NCI-H345 treated with DMSO at 0.1 percent for 48 hours (cell line): ENCODE measurements at regions not wholly inside any gene's neighbourhood (a gene's known extent, or its start where the extent isn't known, plus 50 kb on each side); places are given as distances from the start of the nearest gene placed in this dataset.
A peak's percentile ranks its signal among the peaks of the same experiment; 100 is the strongest.
"Not testable (repeated sequence)": the region's sequence is repeated elsewhere in the genome, so short reads cannot be mapped to it uniquely, and the experiment has no call there.

Source experiments
- DNase-seq: peaks from one replicate; lab custom pipeline; 2025; ENCODE audit not compliant: unreplicated experiment; lab: John Stamatoyannopoulos, UW

DNA sequence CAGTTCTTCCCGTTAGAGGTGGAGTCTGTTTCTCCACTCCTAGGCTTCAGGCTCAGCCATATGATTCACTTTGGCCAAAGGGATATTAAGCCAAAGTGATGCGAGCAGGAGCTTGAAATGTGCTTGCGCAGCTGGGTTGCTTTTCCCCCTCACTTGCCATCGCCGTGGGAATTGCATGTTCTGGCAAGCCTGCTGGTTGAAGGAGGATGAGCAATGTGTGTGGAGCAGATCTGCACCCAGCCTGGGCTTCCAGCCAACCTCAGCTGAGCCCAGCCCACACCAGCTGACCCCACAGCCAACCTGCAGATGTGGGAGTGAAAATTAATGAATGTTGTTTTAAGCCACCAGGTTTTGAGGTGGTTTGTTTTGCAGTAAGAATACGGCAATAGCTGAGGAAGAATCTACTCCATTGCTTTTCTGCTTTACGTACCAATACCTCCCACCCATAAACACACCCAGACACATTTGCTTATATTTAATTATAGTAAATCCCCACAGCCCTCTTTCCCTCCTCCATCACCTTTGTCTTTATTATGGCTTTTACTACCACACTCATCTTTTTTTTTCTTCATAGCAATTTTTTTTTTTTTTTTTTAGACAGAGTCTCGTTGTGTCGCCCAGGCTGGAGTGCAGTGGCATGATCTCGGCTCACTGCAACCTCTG lies 132.8 kb upstream of the FUNDC1 start:
- peak; percentile 60 for DNase-seq

DNA sequence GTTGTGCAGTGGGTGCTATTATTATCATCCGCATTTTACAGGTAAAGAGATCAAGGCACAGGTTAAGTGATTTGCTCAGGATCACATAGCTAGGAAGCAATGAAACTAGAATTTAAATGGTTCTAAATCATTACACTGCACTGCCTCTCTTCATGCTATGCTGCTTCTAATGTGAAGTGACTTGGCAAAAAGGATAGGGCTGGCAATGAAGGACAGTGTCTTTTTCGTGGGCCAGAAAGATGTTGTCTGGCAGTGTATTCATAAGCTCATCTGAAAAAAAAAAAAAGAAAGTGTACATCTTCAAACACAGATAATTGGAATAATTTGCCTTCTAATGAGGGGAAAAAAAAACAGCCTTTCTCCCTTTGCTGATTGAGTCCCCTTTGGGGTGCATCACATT lies 132.2 kb upstream of the FUNDC1 start:
- DNase-seq = no peak

DNA sequence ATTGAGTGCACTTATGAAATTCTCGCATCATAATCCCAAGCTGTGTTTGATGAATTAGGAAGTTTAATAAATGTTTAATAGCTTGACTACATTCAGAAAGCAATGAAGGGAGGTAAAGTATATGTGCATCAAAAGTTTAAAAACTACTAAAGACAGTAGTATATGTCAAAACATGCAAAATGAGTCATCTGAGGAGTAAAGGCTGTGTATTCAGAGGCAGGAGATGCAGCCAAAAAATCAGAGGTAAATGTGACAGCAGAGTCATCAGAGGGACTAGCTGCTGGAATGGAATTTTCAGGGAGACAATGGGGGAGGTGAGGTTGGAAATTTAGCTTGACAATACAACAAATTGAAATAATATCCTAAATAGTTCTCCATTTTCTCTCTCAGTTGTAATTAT lies 127.0 kb upstream of the FUNDC1 start:
- DNase-seq = no peak

DNA sequence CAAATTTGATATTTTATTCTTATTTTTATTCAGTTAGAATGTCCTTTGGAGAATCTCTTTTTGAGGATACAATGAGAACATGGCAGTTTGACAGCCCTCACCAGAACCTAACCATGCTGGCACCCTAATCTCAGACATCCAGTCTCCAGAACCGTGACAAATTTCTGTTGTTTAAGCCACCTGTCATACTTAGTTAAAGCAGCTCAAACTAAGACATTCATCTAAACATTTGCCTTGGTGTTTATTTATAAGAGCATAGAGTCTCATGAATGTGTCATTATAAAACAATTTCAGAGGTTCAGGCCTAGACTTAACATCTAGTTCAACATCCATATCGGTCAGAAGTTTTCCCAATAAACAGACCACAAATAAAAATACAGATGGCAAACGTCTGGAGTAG lies 125.1 kb upstream of the FUNDC1 start:
- DNase-seq = no peak

DNA sequence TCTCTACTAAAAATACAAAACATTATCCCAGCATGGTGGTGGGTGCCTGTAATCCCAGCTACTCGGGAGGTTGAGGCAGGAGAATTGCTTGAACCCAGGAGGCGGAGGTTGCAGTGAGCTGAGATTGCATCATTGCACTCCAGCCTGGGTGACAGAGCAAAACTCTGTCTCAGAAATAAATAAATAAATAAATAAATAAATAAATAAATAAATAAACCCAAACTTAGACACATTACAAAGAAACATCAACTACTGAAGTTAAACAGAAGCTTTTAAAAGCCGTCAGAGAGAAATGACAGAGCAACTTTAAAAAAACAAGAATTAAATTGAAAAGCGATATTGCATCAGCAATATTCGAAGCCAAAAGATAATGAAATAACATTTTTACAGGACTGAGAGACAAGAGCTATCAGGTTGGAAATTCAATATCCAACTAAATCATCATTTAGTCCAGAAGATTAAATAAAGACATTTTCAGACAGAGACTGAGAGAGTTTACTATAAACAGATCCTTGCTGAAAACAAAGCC lies 115.1 kb upstream of the FUNDC1 start:
- not testable (repeated sequence) for DNase-seq

DNA sequence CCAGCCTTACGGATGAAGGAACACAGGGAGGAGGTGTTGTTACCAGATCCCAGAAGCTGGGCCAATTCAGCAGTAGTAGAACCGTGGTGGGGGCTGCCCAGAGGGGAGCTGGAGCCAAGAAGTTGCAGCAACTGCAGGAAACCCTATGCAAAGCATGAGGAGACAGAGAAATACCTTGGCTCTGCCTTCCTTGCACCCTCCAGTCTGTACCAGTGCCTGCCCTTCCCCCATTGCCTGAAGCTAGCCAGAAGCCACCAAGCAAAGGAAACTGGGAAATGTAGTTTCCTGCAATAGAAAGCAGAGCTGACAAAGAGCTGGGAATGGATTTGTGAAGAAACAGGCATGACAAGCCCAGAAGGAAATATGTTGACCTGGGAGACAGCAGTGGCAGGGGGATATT lies 108.7 kb upstream of the FUNDC1 start:
- DNase-seq = no peak

DNA sequence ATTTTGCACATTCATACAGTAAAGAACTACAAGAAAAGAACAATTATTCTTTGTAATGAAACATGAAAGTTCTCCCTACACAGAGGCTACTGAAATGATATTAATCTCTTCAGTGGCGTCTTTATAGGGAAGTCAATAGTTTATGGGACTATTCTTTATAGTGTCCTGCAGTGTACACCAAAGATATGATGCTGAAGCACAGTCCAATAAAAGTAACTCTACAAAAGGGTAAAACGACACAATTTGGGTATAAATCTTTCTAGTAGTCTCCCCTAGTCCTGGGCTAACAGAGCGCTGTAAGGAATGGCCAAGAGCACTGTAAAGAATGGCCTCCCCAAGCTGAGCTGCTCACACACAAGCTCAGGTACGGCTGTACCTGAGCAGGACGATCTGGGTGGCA lies 101.1 kb upstream of the FUNDC1 start:
- DNase-seq = no peak

DNA sequence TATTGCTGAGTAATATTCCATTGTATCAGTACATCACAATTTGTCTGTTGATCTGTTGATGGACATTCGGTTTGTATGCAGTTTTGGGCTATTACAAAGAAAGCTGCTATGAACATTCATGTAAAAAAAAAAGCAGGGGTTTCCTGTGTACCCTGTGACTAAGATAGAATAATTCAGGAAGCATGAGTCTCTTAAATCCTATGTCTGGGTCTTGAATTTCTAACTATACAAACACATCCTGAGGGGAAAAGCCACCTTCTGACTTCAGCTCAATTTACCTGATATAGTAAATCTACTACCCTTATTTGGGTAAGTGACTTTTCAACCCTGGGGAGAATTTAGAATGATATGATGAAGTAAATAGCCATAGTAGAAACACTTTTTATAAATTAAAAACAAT lies 94.6 kb upstream of the FUNDC1 start:
- no peak for DNase-seq

DNA sequence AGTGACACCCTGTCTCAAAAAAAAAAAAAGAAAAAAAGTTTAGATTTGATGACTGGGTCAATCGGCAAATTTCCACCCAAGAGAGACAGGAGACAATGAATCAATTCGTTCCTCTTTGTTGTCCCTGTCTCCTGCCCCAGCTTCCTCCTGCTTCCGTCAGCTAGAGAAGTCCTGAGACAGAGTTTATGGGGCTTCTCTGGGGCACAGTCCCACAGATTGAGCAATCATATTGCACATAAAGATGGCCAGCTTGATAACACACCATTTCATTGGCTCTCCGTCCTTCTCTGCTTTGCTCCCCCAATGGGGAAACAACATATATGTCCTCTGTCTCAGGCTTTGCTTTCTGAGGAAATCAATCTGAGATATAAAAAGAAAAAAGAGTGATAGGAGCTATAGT lies 78.4 kb upstream of the FUNDC1 start:
- DNase-seq = no peak

DNA sequence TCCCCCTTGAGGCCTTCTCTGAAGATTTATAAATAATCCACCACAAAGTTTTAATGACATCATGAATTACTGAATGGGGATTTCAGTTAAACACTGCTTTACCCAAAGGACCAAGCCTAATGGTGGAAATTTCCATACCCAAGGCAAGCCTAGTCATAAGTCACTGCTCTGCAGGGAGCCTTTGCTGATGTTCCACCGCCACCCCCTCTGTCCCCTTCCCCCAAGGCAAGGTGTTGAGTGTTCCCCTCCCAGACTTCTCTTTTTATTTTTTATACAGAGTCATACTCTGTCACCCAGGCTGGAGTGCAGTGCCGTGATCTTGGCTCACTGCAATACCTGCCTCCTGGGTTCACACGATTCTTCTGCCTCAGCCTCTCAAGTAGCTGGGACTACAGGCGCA lies 76.4 kb upstream of the FUNDC1 start:
- DNase-seq = no peak

DNA sequence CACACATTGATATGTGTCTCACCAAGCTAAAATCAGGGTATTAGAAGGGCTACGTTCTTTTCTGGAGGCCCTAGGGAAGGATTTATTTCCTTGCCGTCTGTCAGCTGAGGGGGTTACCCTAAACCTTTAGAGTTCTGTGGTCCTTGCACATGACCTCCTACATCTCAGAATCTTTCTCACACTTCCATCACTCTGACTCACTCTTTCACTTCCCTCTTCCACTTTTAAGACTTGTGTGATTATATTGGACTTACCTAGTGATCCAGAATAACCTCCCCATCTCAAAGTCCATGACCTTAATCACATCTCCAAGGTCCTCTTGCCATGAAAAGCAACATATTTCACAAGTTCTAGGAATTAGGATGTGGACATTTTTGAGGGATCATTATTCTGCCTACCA lies 53.6 kb upstream of the FUNDC1 start:
- DNase-seq = no peak
